Smooth muscle cell (in vitro differentiated cells): ENCODE measurements at regions not wholly inside any gene's neighbourhood (a gene's known extent, or its start where the extent isn't known, plus 50 kb on each side); places are given as distances from the start of the nearest gene placed in this dataset.

Experiments
- DNase-seq: peaks from one replicate; lab custom pipeline; 2025; ENCODE audit not compliant: unreplicated experiment; lab: John Stamatoyannopoulos, UW
- H2AFZ ChIP-seq: fragments of 200-600 bp; sonication (generic); 2 replicates; pipeline ENCODE4 v1.6.0; 2016; ENCODE audit warnings: antibody characterized with exemption, low read depth, mild to moderate bottlenecking
- H3F3A ChIP-seq: fragments of 200-600 bp; sonication (generic); 2 replicates; pipeline ENCODE4 v1.6.0; 2017; ENCODE audit warnings: antibody characterized with exemption, low read depth
- H3K27ac ChIP-seq: fragments of 200-600 bp; sonication (generic); 2 replicates; pipeline ENCODE4 v1.5.1; 2016; ENCODE audit warnings: low read depth, mild to moderate bottlenecking
- H3K27me3 ChIP-seq: fragments of 200-600 bp; sonication (generic); 2 replicates; pipeline ENCODE4 v1.6.1; 2016; ENCODE audit warnings: low read depth, mild to moderate bottlenecking
- H3K36me3 ChIP-seq: fragments of 200-600 bp; sonication (generic); 2 replicates; pipeline ENCODE4 v1.5.1; 2016; ENCODE audit warnings: low read depth
- H3K4me1 ChIP-seq: fragments of 200-600 bp; sonication (generic); 2 replicates; pipeline ENCODE4 v1.5.1; 2016; ENCODE audit warnings: low read depth
- H3K4me2 ChIP-seq: fragments of 200-600 bp; sonication (generic); 2 replicates; pipeline ENCODE4 v1.6.0; 2016; ENCODE audit warnings: mild to moderate bottlenecking
- H3K4me3 ChIP-seq: fragments of 200-600 bp; sonication (generic); 2 replicates; pipeline ENCODE4 v1.5.1; 2016; ENCODE audit warnings: mild to moderate bottlenecking
- H3K79me2 ChIP-seq: fragments of 200-600 bp; sonication (generic); 2 replicates; pipeline ENCODE4 v1.6.0; 2016; ENCODE audit warnings: low read depth, mild to moderate bottlenecking
- H3K9ac ChIP-seq: fragments of 200-600 bp; sonication (generic); 2 replicates; pipeline ENCODE4 v1.6.0; 2016; ENCODE audit warnings: low read depth
- H3K9me3 ChIP-seq: fragments of 200-600 bp; sonication (generic); replicated peaks from 2 replicates; pipeline ENCODE4 v1.5.1; 2016; ENCODE audit warnings: low read depth
- H4K20me1 ChIP-seq: fragments of 200-600 bp; sonication (generic); 2 replicates; pipeline ENCODE4 v1.6.0; 2016; ENCODE audit warnings: low read depth
- WGBS: methylation state at CpG from one replicate; pipeline ENCODE4 v1.1.7; 2016; ENCODE audit warnings: low lambda C conversion rate; 5-methylcytosine and 5-hydroxymethylcytosine counted together
- TF ChIP-seq, protein P1 (sequence below): fragments of 200-600 bp; sonication (generic); IDR thresholded peaks from 2 replicates; pipeline ENCODE4 v1.5.1; 2017; ENCODE audit warnings: borderline replicate concordance, mild to moderate bottlenecking, antibody characterized with exemption; ENCODE audit not compliant: insufficient read depth, poor library complexity, severe bottlenecking

GRCh38 chr12:5292651-5293050, 139.3 kb upstream of the NTF3 start:
- no peak overlapping the region for H3K4me2 ChIP-seq
- H3K4me1 ChIP-seq, result no peaks in the 10 kb centered on the region
- H3K9ac ChIP-seq, result no peak overlapping the region
- no peaks in the 10 kb centered on the region for H3K79me2 ChIP-seq
- no peak for DNase-seq
- H2AFZ ChIP-seq, result no peak overlapping the region
- no peaks in the 10 kb centered on the region for H3K9me3 ChIP-seq
- no peaks in the 10 kb centered on the region for H3K36me3 ChIP-seq
- H3F3A ChIP-seq, result no peaks in the 10 kb centered on the region
- TF ChIP-seq, protein P1, sequence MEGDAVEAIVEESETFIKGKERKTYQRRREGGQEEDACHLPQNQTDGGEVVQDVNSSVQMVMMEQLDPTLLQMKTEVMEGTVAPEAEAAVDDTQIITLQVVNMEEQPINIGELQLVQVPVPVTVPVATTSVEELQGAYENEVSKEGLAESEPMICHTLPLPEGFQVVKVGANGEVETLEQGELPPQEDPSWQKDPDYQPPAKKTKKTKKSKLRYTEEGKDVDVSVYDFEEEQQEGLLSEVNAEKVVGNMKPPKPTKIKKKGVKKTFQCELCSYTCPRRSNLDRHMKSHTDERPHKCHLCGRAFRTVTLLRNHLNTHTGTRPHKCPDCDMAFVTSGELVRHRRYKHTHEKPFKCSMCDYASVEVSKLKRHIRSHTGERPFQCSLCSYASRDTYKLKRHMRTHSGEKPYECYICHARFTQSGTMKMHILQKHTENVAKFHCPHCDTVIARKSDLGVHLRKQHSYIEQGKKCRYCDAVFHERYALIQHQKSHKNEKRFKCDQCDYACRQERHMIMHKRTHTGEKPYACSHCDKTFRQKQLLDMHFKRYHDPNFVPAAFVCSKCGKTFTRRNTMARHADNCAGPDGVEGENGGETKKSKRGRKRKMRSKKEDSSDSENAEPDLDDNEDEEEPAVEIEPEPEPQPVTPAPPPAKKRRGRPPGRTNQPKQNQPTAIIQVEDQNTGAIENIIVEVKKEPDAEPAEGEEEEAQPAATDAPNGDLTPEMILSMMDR, result no peak
- no peaks in the 10 kb centered on the region for H4K20me1 ChIP-seq
- H3K27ac ChIP-seq, result no peak overlapping the region
- no peak overlapping the region for H3K4me3 ChIP-seq
- no peaks in the 10 kb centered on the region for H3K27me3 ChIP-seq
- 92% methylated on average over 5 of the region's 5 CpGs for WGBS

DNA sequence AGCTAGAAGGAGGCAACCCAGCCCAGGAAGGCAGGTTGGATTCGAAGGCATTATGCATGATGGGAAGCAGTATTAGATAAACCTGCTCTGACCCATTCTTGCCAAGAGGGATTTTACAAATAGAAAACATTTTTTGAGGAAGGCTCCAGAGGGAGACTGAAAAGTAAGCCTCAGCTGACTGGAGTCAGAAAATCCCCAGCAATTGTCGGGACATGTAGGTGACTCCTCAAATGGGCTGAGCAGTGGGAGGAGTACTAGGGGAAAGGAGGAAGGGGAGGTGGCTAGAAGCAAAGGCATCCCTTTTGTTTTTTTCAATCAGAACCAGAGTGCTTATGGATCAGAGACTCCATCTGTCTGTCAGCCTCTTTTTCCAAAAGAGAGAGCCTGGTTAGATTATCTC, 138.1 kb upstream of the NTF3 start:
- Histone ChIP-seq H3K36me3 (no peaks in the 10 kb centered on the region), H3K79me2 (no peaks in the 10 kb centered on the region), H3K4me2 (no peak overlapping the region), H3K9me3 (no peaks in the 10 kb centered on the region), H3K27me3 (no peaks in the 10 kb centered on the region), H3K4me3 (no peak overlapping the region), H4K20me1 (no peaks in the 10 kb centered on the region), H3F3A (no peaks in the 10 kb centered on the region), H3K9ac (no peak overlapping the region), H3K27ac (no peak overlapping the region), H2AFZ (no peak overlapping the region), H3K4me1 (no peaks in the 10 kb centered on the region)
- DNase-seq, result no peak
- WGBS, result 78% methylated on average over 2 of the region's 2 CpGs
- TF ChIP-seq, protein P1, result no peak

DNA sequence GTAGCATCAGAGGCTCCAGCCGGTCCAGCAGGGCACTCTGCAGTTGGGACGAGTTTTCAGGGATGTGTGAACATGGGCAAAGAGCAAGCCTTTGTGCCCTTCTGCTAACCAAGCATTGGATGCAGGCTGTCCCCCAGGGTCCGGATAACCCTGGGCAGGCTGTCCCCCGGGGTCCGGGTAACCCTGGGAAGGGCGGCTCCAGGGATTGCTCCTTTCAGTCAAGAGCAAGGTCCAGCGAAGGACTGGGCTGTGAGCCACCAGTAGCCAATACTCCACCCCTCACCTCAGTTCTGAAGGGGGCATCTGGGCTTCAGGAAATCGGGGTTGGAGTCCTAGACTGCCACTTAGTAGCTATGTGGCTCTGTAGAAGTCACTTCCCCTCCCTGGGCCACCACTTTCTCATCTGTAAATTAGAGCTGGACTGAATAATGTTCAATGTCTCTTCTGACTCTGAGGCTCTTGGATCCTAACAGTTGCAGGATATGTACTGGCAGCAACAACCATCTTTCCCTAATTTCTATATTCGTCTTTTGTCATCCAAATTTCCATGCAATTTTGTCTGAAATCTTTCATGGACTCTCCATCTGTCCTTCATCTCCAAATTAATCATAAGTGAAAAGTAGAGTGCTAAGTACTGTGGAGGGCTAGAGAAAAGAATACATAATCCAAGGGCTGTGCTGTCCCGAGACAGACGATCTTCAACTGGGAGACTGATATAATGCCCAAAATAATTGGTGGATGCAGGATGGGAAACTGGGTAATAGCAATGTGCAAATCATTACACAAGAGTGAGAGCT, 137.4 kb upstream of the NTF3 start:
- Histone ChIP-seq H3K9ac (no peak overlapping the region), H2AFZ (no peak overlapping the region), H3K4me2 (no peak overlapping the region), H3K79me2 (no peaks in the 10 kb centered on the region), H4K20me1 (no peaks in the 10 kb centered on the region), H3K9me3 (no peaks in the 10 kb centered on the region), H3K4me1 (no peaks in the 10 kb centered on the region), H3K4me3 (no peak overlapping the region), H3K27ac (no peak overlapping the region), H3K27me3 (no peaks in the 10 kb centered on the region), H3K36me3 (no peaks in the 10 kb centered on the region), H3F3A (no peaks in the 10 kb centered on the region)
- no peak for DNase-seq
- 95% methylated on average over 11 of the region's 11 CpGs for WGBS
- TF ChIP-seq, protein P1, result no peak

- DNase-seq, result no peak
- H3K79me2 ChIP-seq, result no peaks in the 10 kb centered on the region
- TF ChIP-seq, protein P1, result no peak
- no peaks in the 10 kb centered on the region for H3K27me3 ChIP-seq
- H3K4me3 ChIP-seq, result no peak overlapping the region
- H3K4me2 ChIP-seq, result no peak overlapping the region
- no peak overlapping the region for H3K9ac ChIP-seq
- no peak overlapping the region for H3K27ac ChIP-seq
- H3F3A ChIP-seq, result no peaks in the 10 kb centered on the region
- H3K9me3 ChIP-seq, result no peaks in the 10 kb centered on the region
- H2AFZ ChIP-seq, result no peak overlapping the region
- WGBS, result 90% methylated on average over 3 of the region's 3 CpGs
- H4K20me1 ChIP-seq, result no peaks in the 10 kb centered on the region
- H3K4me1 ChIP-seq, result no peaks in the 10 kb centered on the region
- no peaks in the 10 kb centered on the region for H3K36me3 ChIP-seq
These were observed 136.8 kb upstream of the NTF3 start for GRCh38 chr12:5295151-5295550.
